Tibial nerve (tissue), 3 donors: ENCODE measurements at regions not wholly inside any gene's neighbourhood (a gene's known extent, or its start where the extent isn't known, plus 50 kb on each side); places are given as distances from the start of the nearest gene placed in this dataset.

Experiments used
- CTCF ChIP-seq, 5 experiments: fragments of 200-600 bp in 3 of 5; fragments of 450-650 bp in 2 of 5; sonication (generic) in 3 of 5; IDR thresholded peaks; one replicate each; pipeline ENCODE4 v1.5.1; 2016 to 2019; ENCODE audit warnings: antibody characterized with exemption in 5 of 5, mild to moderate bottlenecking in 3 of 5, moderate library complexity in 2 of 5
- POLR2A ChIP-seq, 2 donors: fragments of 450-650 bp; IDR thresholded peaks; one replicate each; pipeline ENCODE4 v1.6.1; 2017; ENCODE audit warnings: antibody characterized with exemption in 2 of 2, mild to moderate bottlenecking in 2 of 2, moderate library complexity in 2 of 2

DNA sequence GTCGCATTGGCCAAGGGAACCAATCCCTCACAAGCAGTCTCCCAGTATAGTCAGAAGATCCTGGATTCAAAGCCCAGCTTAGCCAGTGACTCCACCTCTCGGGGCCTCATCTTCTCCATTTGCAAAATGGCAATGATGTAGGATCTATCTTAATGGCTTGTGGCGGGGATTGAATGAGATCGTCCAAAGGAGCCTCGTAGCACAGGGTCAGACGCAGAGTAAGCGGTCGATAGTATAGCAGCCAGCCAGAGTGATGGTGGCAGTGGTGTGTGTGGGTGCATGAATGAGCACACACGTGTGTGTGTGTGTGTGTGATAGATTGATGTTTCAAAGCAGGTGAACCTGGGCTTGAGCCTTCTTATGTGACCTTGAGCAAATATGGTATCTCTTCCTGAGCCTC, 79.8 kb upstream of the WNT4 start:
- TF ChIP-seq CTCF (IDR thresholded peaks at IDR 0.05) (no peak), POLR2A (IDR thresholded peaks at IDR 0.05) (no peak)
